HG02571 (cell line): ENCODE measurements at regions not wholly inside any gene's neighbourhood (a gene's known extent, or its start where the extent isn't known, plus 50 kb on each side); places are given as distances from the start of the nearest gene placed in this dataset.
"Not testable (repeated sequence)": the region's sequence is repeated elsewhere in the genome, so short reads cannot be mapped to it uniquely, and the experiment has no call there.

Experiments used
- ATAC-seq: cut with Tn5 transposase; IDR thresholded peaks from one replicate; pipeline ENCODE4 v1.9.1; 2021; ENCODE audit warnings: mild to moderate bottlenecking, moderate library complexity; ENCODE audit not compliant: unreplicated experiment

DNA sequence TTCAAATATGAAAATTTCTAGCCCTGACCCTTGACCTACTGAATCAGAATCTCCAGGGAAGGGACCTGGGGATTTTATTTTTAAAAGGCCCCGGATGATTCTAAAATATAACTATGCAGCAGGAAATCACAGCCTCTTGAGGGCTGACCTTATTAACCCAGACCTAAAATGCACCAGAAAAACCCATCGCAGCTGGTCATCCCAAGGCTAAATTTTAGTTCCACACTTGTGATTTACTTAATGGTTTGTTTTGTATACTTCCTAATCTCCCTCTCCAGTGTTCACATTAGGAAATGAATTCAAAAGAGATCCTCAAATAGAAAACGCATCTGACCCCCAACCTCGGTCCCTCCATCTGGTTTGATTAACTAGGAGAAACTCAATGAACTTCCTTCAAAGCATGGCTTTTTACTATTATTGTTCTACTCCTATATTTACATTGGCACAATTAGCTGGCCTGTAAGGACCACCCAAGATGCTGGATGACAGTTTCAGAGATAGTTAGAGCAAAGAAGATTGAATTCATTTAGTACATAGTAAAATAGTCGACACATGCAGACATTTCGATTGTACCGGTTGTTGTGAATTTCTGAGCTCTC lies 147.8 kb upstream of the MED14 start:
- no peak for ATAC-seq

DNA sequence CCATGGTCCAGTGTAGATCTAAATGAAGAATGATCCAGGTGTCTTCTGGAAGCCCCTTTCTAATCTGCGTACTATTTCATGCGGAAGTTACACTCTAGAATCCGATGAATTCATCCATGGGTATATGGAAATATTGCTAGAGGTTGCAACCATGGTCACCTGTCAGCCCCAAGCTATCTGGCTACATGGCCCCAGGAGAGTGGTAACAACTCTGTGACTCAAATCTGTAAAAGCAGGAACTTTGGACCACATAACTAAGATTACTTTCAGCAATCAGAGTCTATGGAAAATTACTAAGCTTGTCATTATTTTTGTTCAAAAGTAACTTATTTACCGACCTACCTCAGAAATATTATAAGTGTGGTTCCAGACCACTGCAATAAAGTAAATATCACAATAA lies 150.6 kb upstream of the MED14 start:
- no peak for ATAC-seq

DNA sequence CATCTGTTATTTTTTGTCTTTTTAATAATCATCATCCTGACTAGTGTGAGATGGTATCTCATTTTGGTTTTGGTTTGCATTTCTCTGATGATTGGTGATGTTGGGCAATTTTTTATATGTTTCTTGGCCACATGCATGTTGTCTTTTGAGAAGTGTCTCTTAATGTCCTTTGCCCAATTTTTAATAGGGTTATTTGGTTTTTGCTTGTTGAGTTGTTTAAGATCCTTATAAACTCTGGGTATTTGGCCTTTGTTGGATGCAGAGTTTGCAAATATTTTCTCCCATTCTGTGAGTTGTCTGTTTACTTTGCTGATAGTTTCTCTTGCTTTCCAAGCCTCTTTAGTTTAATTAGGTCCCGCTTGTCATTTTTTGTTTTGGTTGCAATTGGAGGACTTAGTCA lies 152.1 kb upstream of the MED14 start:
- no peak for ATAC-seq

DNA sequence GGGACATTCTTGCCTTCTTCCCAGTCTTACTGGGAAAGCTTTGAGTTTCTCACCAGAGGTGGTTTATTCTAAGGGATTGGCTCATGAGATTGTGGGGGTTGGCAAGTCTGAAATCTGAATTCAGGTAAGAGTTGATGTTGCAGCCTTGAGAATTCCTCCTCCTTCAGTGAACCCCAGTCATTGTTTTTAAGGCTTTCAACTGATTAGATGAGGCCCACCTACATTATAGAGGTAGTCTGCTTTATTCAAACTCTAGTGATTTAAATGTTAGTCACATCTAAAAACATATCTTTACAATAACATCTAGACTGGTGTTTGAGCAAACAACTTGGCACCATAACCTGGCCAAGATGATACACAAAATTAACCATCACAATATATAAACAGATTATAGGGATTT lies 156.5 kb upstream of the MED14 start:
- ATAC-seq, result no peak

DNA sequence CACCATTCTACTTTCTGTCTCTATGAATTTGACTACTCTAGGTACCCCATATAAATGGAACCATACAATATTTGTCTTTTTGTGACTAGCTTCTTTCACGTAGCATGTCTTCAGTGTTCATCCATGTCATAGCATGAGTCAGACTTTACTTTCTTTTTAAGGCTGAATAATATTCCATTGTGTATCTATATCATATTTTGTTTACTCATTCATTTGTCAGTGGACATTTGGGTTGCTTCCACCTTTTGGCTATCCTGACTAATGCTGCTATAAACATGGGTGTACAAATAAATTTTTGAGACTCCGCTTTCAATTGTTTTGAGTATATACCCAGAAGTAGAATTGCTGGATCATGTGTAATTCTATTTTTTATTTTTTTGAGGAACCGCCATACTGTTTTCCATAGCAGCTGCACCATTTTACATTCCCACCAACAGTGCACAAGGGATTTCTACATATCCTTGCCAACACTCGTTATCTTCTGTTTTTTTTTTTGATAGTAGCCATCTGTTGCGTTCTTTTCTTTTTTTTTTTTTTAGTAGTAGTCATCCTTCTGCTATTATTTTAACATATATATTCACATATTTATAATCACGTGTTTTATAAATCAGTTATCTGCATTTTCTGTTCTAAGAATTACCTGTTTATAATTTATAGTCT lies 158.0 kb upstream of the MED14 start:
- ATAC-seq, result no peak

DNA sequence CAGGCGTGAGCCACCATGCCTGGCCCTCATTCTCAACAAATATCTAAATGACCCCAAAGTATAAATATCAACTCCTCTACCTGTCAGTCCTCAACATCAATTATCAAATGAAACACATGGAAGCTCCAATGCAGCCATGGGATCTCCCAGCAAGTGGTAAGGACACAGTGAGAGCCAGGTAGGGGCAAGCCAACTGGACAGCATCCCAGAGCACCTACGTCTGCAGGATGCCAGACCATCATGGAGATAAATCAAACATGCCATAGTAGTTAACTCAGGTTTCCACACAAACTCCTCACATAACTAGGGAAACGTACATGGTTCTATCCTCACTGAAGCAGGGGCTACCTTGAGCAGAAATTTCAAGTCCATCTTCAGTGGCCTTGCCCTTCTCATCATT lies 159.9 kb upstream of the MED14 start:
- ATAC-seq, result no peak

DNA sequence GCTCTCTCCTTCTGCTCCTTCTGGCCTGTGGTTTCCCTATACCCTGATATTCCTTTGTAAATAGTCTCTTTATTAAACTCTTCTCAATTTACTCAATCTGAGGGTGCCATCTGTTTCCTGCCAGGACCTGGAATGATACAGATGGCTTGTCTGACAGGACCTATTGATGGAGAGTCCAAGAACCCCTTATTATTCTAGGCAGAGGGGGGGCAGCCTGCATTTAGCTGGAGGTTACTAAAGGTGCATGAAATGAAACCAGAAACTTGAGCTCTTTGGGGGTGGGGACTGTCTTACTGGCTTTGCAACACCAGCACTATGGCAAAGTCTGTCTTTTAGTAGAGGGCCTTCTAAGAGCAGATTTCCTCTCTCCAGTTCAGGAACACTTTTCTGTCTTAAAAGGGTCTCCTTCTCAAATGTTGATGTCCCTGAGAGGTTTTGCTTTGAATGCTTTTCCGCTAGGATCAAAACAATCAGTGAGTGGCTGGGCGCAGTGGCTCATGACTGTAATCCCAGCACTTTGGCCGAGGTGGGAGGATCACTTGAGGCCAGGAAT lies 162.5 kb upstream of the MED14 start:
- no peak for ATAC-seq

DNA sequence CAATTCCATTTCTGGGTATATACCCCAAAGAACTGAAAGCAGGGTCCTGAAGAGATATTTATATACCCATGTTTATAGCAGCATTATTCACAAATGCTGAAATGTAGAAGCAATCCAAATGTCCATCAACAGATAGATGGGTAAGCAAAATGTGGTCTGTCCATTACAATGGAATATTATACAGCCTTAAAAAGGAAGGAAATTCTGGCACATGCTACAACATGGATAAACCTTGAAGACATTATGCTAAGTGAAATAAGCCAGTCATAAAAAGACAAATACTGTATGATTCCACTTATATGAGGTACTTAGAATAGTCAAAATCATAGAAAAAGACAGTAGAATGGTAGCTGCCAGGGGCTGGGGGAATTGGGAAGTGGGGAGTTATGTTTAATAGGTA lies 169.4 kb upstream of the MED14 start:
- ATAC-seq, result not testable (repeated sequence)

DNA sequence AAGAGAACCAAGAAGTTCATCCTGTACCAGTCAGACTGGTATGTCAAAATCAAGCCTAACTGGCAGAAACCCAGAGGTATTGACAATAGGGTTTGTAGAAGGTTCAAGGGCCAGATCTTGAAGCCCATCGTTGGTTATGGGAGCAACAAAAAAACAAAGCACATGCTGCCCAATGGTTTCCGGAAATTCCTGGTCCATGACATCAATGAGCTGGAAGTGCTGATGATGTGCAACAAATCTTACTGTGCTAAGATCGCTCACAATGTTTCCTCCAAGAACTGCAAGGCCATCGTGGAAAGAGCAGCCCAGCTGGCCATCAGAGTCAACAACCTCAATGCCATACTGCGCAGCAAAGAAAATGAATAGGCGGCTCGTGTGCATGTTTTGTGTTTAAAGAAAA lies 172.7 kb upstream of the MED14 start:
- no peak for ATAC-seq

DNA sequence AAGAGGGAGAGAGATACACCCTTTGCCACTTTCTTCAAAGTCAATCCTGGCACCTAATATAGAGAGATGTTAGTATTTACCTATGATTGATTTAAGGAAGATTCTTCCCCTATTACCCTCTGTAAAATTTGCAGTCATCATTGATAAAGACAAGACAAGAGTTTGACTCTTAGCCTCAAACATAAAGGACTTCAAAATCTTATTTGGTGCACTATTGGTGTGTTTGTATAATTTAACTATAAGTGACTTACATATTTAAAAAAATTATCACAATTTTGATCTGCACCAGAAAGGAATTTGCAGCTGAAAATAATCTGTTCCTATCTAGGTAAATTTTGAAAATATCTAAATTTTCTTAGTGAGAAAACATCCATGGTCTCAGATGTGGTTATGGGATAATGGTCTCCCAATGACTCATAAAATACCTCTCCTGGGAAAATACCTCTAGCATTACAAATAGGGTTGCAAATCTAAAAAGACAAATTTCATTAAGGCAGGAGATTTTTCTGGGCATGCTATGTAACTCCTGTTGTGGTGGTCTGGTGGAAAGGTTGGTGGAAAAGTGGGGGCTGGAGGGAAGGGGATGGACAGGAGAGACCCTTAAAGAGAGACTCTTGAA lies 173.6 kb upstream of the MED14 start:
- ATAC-seq, result no peak

DNA sequence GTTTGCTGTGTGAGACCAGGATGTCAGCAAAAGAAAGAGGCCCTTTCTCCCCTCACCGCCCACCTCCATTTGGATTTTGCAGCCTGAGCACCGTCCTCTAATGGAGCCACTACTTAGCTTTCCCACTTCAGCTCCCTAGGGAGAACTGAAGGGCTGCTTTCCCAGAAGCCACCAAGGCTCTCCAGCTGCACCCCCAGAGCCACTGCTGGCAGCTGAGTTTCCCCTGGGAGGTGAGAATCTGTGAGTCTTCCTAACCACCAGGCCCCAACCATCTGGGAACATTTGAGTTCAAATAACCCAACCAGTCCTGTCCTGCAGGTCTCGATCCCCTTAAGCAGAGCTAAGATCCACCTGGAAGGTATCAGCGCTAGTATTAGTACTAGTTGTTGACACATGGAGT lies 173.1 kb upstream of the USP9X start:
- no peak for ATAC-seq

DNA sequence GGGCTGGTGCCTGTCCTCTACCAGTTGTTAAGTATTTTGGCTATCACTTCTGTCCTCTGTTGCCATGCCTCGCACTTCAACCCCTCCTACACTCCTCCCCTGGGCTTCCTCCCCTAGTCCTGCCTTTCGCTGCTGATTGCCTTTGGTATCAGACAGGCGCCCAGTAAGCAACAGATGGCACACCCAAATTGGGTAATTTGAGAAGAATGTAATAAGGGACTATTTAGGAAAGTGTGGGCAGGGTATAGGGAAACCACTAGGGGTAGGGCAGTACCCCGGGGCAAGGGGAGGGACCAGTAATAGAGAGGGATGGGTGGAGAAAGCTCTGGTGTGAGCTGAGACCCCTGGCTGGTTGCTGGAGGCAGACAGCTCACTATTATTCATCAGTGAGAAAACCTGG lies 172.7 kb upstream of the USP9X start:
- no peak for ATAC-seq

DNA sequence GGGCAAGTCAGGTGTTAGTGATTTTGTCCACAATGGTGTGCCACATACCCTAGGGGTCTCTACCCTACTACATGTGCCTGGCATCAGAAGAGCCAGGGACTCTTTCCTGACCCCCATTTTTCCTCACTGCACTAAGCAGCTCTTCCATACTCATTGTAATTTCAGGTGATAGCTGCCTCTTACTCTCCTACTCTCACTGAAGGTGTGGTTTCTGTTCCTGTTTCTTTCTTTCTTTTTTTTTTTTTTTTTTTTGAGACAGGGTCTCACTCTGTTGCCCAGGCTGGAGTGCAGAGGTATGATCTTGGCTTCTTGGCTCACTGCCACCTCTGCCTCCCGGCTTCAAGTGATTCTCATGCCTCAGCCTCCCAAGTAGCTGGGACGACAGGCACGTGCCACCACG lies 164.9 kb upstream of the USP9X start:
- no peak for ATAC-seq

DNA sequence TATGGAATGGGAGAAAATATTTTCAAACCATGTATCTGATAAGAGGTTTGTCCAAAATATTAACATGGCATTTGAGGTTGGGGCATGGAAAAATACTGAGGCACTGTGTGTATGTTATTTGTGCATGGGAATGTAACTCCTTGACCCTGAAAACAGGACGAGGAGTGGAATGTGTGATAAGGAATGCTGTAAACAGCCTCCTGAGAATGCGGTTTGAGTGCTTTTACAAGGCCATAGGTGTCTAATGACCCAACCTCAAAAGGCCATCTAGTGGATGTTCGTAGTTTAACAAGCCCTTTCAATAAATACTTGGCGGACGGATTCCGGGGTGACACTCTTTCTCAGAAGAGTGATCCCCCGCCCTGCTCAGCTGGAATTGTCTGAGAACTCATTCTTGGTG lies 162.9 kb upstream of the USP9X start:
- ATAC-seq, result no peak

DNA sequence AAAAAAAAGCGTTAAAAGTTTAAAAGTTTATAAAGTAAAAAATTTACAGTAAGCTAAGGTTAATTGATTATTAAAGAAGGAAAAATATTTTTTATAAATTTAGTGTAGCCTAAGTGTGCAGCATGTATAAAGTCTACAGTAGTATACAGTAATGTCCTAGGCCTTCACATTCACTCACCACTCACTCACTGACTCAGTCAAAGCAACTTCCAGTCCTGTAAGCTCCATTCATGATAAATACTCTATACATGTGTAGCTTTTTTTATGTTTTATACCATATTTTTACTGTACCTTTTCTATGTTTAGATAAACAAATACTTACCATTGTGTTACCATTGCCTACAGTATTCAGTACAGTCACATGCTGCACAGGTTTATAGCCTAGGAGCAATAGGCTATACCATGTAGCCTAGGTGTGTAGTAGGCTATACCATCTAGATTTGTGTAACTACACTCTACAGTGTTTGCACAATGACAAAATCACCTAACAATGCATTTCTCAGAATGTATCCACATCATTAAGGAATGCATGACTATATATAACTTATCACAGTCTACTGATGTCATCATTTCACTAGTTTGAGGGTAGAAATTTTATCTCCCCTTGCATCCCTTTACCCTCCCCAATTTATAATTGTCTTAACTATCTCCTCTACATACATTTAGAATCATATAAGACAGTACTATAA lies 158.4 kb upstream of the USP9X start:
- ATAC-seq, result not testable (repeated sequence)

DNA sequence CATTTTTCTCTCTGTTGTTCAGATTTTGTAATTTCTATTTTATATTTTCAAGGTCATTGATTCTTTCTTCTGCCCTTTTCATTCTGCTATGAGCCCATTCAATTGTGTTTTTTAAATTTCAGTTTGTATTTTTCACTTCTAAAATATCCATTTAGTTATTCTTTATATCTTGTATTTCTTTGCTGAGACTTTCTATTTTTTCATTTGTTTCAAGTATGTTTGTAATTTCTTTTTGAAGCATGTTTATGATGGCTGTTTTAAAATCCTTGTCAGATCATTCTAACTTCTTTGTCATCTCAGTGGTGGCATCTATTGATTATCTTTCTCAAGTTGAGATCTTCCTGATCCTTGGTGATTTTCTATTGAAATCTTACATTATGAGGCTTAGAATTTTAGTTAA lies 157.2 kb upstream of the USP9X start:
- ATAC-seq, result no peak

DNA sequence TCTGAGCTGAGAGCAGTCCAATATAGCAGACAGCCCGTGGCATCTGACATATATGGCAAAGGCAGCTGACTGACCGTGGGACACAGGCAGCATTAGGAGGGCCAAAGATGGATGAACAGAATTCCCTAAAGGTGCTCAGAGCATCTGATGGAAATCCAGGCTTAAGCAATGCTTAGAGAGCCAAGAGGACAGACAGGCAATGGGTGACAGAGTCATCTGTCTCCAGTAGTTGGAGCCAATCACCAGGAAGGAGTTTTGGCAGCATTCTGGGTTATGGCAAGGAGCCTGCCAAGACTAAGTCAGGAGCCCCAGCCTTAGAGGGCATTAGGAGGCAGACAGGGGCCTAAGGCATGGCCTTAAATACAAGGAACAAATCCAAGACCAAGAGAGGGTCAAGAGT lies 153.3 kb upstream of the USP9X start:
- no peak for ATAC-seq

DNA sequence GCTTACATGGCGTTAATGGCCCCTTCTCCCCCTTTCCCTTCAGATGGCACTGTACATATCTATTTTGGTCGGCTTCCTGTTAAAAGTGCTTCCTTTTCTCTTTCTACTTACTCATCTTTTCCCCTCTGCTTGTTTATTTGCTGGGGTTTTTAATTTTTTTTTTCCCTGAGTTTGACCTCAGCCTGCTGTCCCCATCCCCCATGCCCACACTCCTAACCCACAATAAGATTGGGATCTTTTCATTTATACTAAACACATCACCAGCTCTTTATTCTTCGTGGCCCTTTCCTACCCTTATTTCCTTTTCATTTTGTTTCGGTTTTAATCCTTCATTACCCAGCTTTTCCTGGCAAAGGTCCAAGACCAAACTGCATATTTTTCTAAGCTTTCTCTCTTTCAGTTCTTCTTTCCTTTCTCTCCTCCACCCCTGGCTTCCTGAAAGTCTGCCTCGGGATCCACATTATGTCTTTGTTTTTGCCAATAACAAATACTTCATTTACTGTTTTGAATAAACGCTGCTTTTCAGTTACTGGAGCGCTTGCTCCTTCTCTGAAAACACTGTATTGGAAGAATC lies 152.0 kb upstream of the USP9X start:
- ATAC-seq, result no peak

DNA sequence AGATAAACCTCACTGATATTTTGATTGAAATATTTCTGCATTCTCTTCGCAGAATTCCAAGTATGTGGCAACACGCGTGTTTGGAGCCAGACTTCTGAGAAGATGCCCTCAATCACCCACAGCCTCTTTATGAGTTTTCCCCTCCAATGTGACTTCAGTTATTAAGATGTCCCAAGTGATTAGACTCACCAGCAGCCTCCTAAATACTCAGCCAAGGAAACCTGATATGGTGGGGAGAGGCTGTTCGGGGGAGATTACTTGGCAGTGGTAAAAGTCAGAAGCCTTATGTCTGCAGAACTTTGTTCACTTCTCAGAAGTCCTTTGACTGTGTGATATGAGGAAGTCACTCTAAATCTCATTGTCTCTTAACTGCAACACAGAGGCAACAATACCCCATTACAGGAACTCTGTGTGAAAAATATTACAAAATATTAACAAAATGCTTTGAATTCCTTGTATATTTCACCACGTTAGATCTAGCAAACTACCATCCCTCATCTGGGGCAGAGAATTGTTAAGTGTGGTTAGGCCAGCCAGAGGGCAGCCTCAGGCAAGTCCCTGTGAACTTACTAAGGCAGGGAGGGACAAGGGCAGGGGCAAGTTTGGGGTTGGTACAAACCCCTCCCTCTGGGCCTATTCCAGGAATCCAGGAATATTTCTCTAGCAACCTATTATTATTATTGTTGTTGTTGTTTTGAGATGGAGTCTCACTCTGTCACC lies 151.4 kb upstream of the USP9X start:
- ATAC-seq, result no peak

DNA sequence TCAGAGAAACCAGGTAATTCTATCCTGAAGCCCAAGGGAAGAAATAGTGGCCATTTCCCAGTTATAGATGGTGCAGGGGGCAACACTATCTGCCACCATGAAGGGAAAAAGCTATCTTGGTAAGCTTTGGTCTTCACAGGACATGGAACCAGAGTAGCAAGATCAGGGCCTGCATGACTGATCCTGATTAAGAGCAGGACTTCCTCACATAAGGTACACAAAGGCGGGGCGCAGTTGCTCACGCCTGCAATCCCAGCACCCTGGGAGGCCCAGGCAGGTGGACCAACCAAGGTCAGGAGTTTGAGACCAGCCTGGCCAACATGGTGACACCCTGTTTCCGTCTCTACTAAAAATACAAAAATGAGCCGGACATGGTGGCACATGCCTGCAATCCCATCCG lies 148.4 kb upstream of the USP9X start:
- no peak for ATAC-seq

DNA sequence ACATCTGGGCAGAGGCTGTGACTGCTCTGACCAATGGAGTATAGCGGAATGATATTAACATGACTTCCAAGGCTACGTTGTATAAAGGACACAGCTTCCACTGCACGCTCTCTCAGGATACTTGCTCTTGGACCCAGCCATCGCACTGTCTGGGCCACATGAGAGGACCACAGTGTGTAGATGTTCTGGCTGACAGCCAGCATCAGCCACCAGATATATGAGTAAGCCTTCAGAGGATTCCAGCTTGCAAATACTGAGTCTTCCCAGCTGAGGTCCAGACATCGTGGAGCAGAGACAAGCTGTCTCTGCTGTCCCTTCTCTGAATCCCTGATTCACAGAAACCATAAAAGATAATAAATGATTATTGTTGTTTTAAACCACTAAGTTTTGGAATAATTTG lies 146.8 kb upstream of the USP9X start:
- ATAC-seq, result no peak
